Erythroblast (primary cell): ENCODE measurements at regions not wholly inside any gene's neighbourhood (a gene's known extent, or its start where the extent isn't known, plus 50 kb on each side); places are given as distances from the start of the nearest gene placed in this dataset.

ENCODE experiments used
- GATA1 ChIP-seq: IDR thresholded peaks from 2 replicates; pipeline ENCODE4 v1.6.1; 2011; ENCODE audit warnings: low read depth, mild to moderate bottlenecking, control low read depth, low read length, moderate library complexity
- POLR2A ChIP-seq: IDR thresholded peaks from 2 replicates; pipeline ENCODE4 v1.6.1; 2011; ENCODE audit warnings: mild to moderate bottlenecking, low read length

DNA sequence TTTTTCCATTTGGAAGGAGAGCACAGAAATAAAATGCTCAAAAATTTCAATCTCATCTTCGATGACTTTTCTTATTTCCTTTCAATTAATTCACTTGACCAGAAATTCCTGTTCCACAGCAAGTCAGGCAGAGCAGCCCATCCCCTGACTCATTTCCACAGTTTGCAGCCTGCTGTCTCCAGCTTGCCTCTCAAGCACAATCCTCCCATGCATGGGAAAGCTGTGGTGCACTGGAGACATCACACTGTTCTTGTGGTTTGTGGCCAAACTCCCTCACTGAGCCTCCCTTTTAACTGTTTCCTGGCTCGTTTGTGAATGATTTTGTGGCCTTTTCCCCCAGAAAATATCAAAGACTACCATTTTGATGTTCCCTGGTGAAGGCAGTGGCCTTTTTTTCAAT, 114.0 kb upstream of the ENPEP start:
- no peak for TF ChIP-seq POLR2A
- no peak for TF ChIP-seq GATA1
